ENCODE measurements at regions not wholly inside any gene's neighbourhood (a gene's known extent, or its start where the extent isn't known, plus 50 kb on each side); places are given as distances from the start of the nearest gene placed in this dataset.
"Not testable (repeated sequence)": the region's sequence is repeated elsewhere in the genome, so short reads cannot be mapped to it uniquely, and the experiment has no call there.

DNA sequence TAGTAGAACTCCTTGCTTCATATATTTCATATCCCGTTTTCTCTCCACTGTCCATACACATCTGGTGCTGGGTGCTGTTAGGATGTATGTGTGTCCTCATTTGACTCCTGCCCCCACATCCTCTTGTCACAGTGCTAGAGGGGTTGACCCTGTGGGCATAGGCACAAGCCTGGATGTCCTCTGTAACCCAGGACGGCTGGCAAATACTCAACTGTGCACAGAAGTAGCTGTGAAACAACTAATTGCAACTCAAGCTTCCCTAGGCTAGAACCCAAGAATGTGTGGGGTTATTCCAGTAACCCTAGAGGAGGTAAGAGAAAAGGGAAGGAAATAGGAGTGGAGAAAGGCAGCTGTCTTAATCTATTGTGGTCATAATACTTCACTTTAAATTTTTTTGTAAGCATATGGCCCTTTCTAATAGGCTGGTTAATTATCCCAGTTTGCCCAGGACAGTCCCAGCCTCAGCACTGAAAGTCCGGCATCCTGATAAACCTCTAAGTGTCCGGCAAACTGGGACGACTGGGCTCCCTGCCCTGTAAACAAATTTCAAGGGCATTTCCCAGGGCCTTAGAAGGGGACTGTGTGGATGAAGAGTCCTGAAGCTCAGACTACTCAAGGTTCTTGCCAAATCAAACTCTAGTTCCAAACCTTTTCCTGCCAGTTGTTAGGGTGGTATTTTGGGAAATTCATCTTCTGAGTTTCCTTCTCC, 283.2 kb upstream of the CELF2 start:
- DNase-seq: no peak

DNA sequence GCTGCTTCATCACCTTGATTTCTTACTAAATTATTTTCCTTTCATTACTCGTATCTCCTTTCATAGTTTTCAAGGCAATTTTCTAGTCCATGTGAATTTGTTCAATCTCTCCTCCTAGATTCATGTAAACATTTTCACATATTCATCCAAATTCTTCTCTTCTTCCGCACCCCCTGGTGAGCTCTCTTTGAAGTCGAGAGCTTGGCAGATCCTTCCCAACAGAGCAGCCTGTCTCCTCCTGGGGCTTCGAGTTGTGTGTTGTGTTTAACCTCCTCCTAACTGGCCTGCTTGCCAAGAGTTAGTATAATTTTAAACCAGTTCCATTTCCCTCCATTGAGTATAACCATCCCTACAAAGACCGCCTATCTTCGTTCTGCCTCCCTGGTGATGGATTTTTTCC, 272.4 kb upstream of the CELF2 start:
- DNase-seq: no peak

DNA sequence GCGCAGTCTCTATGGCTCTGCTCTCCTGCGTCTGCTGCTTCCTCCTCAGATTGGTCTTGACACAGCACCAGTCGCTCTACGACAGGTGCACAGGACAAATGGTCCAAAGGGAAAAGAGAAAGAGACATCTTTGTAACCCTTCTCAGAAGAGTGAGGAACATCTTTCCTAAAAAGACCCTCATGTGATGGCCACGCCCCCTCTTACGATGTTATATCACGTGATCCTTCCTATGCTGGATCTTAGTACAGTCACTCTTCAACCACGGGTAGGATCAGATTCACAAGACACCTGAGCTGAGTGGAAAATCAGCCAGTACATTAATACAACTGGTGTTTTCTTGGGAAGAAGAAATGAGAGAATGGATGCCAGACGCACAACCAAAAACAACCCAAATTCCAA, 262.2 kb upstream of the CELF2 start:
- DNase-seq: no peak

DNA sequence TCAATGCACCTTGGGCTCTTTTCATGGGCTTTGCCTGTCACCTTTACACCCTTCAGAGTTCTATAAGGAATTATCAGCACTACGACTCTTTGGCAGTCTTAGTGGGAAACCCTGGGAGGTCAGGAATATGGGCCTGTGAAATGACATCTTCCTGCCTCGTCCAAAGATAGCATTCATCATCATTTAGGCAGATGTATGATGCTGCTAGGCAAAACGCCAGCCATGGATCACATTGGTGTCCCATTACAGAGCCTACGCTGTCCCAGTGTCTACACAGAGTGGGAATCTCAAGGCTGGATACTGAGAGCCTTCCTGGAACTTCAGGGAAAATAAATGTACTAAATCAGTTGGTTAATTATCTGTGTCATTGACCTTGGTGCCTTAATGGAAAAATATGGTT, 259.4 kb upstream of the CELF2 start:
- no peak for DNase-seq

DNA sequence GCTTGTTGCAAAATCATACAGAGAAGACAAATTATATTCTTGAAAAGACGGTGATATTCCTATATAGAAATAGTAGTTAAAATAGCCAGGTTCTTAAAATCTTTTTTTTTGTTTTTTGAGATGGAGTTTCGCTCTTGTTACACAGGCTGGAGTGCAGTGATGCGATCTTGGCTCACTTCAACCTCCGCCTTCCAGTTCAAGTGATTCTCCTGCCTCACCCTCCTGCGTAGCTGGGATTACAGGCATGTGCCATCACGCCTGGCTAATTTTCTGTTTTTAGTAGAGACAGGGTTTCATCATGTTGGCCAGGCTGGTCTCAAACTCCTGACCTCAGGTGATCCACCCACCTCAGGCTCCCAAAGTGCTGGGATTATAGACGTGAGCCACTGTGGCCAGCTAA, 257.9 kb upstream of the CELF2 start:
- DNase-seq: not testable (repeated sequence)

DNA sequence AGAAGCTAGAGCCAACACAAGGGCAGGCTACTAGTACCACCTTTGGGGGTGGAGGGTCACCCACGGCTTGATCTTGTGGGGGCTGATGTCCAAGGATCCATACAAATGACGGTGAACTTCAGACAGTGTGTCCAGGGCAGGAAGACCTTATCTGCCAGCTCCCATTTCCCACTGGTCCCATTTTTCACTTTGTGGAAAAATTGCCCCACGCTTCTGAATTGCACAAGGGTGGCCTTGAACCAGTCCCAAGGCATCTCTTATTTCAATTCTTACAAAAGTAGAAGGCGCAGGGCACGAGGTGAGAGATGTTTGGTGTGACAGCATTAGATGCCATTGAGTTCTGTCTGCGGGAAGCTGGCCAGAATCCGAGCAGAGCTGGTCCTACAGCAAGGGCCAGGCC, 252.7 kb upstream of the CELF2 start:
- DNase-seq: no peak

DNA sequence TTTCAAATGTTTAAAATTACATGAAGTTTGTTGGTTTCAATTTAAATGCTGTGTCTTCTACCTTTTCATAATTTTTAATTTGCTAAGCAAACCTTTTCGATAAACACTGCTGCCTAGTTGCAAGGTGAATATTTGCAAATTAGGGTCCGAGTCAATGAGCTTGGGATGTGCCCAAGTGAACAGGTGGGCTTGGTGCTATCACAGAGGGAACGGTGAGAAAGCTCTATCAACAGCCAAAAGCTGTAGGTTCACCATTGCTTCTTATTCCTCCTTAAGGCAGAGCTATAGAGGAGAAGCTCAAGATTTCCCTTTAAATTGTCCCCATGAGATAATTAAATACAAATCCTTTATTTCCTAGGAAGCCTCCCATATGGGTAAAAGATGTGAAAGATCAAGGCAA, 245.3 kb upstream of the CELF2 start:
- no peak for DNase-seq

DNA sequence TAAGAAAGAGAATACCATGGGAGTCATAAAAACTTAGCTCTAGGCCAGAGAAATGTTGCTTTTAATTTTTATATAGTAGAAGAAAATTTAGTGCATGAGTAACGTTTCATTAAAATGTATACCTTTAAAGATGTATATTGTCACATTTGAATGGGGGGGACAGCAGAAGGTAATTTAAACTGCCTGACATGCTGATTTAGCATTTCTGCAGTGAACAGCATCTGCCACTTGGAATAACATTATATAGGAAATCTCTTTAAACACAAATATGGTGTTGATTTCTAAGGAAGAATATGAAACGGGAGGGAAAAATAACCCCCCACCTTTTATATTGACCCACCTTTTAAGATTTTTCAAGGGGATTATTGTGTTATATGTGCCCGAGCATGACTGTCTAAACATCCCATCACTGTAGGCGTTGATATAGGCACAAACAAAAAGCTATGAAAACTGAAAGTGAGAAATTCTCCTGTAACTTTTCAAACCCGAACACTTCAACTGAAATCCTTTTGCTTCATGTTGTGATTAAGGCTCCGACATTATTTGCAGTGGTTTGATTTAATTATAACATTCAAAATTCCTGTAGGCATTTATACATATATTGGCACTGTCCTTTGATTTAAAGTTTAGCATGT, 244.7 kb upstream of the CELF2 start:
- no peak for DNase-seq

DNA sequence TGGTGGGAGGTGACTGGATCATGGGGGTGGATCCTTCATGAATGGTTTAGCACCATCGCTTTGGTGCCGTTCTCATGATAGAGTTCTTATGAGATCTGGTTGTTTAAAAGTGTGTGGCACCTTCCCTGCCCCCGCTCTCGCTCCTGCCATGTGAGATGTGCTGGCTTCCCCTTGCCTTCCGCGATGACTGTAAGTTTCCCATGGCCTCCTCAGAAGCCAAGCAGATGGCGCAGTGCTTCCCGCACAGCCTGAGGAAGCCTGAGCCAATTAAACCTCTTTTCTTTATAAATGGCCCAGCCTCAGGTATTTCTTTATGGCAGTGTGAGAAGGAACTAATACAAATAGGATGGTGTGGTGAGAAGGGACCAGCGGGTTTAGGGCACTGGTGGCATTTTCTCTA, 243.3 kb upstream of the CELF2 start:
- no peak for DNase-seq

DNA sequence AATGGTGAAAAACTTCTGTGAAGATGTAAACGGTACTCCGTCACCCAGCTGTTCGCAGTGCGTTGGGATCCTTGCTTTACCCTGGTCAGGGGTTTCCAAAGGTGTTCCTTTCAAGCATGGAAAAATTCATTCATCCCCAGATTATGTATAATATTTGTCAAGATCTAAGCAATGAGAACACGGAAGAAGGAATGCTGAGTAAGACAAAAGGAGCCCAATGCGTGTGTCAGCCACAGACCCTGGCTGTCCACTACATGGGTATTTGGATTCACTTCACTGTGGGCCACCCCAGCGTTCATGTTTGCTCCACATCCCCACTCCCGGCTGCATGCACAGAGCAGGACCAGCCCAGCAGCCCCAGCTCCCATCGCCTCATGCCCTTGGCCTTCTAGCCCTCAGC, 241.3 kb upstream of the CELF2 start:
- no peak for DNase-seq

DNA sequence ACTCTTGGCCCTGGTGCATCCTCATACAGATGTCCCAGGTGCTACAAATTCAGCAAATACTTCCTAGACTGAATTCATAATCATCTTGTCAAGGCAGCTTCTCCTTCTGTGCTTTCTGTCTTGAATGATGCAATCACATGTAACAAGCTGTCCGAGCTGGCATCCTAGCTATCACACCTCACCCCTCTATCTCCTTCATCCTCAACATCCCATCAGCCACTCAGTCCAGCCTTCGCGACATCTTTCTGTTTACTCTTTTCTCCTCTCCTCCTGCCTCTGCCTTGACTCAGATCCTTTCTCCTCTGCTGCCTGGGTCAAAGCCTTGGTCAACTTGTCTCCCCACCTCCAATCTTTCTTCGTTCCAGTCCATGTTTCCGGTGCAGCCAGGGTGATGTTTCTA, 240.4 kb upstream of the CELF2 start:
- no peak for DNase-seq

DNA sequence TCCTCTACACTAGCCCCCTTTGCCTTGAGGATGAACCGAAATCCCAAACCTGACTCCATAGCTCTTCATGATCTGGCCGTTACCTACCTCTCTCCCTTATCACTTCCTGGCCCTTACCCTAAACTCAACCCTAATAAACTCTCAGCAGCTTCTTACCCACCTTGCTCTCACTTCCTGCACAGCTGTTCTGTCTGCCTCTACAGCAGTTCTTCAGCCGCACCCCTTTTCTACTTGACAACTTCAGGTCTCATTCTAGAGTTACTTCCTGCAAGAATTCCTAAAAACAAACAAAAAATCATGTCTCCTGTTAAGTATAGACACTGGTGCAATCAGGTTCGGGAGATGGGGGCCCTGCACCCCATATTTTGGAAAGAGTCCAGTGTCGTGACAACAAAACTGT, 239.9 kb upstream of the CELF2 start:
- DNase-seq: no peak

DNA sequence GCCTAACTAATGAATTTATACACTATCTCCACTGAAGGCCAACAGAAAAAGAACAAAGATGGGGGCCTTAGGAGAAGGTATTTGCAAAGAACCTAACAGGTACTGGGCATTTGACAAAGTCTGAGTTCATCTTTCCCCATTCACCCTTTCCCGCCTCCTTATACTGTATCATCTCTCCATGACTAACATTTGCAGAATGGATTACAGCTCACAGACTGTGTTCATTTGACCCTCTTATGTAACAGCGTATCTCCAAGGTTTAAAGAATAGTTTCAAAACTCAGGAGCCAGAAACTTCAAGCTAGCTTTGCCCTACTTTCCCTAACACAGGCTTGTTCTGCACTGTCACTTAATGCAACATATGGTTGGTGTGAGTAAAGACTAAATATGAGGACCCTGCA, 238.7 kb upstream of the CELF2 start:
- DNase-seq: no peak

DNA sequence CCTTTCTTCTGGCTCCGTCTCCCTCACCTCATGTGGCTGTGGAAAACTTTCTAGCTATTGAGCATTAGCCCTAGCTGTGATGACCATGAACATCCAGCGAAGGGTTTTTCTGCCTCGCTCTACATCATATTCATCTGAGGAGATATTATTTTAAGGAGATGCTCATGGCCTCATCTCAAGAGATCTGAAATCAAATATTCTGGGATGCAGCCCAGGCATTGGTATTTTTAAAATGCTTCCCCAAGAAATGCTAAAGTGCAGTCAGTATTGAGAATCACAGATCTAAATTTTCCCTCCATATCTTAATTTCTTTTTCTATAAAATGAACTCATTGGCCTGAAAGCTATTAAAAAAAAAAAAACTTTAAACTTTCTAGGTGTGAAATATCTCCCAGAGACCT, 238.2 kb upstream of the CELF2 start:
- DNase-seq: no peak

DNA sequence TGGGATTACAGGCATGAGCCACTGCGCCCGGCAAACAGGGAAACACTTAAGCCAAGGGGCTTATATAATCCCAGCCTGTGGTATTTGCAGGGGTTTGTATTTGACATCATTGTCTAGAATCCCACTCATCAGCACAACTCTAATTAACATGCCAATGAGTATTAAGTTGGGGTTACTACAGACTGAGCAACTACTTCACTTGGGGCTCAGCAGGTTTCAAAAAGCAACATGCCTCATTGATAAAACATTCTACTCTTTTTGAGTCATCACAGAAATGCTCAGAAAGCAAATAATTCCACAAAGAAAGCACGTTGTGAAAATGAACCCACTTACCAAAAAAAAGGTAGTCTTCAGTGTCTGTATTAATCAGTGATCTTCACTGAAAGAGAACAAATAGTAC, 236.9 kb upstream of the CELF2 start:
- DNase-seq: no peak

DNA sequence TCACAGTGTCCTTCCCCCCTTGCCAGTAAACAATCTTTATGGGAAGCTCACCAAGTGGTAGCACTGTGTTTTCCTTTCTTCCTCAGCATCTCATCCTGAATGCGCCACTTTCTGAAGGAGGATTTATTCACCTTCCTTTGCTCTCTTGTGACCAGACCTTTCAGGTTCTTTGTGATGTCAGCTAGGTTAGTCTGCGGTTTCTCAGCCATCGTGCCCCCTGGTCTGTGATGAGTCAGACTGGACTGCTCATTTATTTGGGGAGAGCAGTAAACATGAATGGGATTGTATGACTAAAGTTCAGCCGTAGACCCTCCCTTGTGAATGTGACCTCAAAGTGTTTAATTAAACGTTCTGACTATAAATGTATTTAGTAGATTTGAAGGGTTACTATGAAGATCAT, 235.1 kb upstream of the CELF2 start:
- DNase-seq: no peak

DNA sequence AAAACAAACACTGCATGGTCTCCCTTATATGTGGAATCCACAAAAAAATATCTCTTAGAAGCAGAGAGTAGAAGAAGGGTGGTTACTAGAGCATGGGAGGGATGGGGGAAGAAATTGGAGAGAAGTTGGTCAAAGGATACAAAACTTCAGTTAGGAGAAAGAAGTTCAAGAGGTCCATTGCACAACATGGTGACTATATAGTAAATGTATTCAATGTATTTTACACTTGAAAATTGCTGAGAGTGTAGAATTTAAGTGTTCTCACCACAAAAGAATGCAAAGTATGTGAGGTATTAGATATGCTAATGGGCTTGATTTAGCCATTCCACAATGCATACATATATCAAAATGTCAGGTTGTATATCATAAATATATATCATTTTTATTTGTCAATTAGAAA, 232.0 kb upstream of the CELF2 start:
- DNase-seq: no peak

DNA sequence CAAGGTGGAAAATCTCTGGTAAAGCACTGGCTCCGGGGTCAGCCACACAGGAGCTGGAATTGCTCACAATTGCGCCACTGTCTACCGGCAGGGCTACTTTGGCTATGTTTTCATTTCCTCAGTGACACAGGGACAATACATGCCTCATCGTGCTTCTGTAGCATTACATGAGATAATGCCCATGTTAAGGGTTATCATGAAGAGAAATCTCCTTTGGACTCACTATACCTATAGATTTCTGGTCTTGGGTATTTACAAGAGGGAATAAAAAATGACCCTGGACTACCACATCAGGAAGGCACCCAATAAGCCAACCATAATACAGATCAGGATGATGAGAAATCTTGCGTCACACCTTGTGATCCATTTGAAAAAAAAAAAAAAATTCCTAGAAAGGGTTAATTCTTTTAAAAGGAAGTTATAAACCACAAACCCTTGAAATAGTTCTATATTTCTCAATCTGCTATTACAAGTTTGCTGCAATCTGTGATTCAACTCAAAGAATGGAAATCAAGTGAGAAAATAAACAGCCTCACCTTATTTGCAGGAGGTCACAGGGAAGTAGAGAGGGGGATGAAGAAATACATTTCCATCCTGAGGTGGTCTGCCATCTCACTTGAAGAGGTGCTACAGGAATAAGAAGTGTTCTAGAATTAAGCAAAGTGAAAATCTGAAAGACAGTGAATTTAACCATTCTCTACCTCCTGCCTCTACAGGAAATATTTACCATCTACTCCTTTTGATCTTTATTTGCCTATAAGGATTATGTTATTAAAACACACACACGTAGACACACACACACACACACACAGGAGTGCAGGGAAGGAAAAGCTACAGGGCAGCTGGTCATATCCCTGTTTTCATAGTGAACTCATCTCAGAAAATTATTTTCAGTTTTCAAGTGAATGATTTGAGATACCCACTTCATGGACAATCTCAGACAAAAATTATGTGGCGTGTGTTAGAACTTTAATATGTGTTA, 231.3 kb upstream of the CELF2 start:
- DNase-seq: no peak

DNA sequence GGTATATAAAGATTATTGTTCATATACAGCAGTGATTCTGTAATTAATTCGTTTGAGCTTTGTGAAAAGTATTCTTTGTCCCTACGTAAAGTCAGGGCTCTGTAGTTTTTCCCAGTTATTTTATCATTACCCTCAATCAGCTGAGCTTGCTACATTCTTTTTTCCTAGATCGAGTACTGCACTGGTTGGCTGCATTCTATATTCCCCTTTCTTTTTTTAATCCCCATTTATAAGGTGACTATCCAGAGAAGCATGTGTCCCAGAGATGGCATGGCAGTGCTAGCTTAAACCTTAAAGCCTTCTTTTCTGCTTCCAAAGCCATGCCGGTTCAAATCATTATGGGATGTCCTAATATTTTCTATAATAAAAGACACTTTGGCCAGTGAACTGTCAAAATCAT, 230.1 kb upstream of the CELF2 start:
- DNase-seq: no peak

DNA sequence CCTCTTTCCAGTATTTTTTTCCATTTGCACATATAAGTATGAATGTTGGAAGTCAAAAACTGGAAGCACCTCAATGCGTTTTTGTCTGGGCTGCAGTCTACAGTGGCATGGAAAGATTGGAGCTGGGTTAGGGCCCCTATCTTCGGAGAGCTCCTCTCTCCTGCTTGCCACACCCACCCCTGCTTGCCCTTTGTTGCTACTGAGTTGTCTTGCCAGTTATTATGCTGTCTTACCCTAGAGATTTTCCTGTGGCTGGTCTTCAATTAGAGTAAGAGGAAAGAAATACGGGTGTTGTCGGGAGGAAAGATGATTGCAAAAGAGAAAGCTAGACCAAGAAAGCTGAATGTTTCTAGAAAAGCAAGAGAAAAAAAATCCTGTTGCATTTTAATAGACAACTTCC, 228.9 kb upstream of the CELF2 start:
- DNase-seq: no peak

DNA sequence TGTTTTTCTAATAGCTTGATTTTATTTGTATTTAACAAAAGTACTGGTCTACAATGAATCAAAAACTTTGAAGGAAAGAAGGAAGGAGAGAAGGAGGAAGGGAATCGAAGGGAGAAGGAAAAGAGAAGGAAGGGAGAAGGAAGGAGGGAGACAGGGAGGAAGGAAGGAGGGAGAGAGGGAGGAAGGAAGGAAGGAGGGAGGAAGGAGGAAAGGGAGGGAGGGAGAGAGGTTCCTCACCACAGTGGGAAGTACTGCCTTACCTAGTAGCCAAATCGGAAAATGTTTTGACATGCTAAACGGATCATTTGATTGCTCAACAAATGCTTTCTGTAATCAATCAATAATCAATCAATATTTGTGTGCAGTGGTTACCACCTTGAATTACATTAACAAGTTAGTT, 225.8 kb upstream of the CELF2 start:
- DNase-seq: no peak

DNA sequence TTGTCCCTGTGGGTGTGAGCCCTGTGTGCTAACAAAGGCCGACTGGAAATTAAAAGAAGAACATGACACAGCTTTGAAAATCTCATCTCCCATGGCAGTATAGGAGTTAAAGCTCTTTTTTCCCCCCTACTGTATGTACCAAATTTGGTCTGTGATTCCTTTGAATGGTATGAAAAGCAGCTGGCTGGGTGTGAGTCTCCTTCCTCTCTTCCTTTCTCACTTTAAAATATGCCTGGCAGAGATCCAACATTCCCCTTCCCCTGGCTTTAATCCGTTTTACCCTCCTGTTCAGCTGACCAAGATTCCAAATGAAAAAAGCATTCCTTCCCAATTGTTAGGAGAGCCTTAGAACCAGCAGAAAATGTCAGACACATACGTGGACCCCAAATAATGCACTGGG, 225.0 kb upstream of the CELF2 start:
- DNase-seq: no peak

DNA sequence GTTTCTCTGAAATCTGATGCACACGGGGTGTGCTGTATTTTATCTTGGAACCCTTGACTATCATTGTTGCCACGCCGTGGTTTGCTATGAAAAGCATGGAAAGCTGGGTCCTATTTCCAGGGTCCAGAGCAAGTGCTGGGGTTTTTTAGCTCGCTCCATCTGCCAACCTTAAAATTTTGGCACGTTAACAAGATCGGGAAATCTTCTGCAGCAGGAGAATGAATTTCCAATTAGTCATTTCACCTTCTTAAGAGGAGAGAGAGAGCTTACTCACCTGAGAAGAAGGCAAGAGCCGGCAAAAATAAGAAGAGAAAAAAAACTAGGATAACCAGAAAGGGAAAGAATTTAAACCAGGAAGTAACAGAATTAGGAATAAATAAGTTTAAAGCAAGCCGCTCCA, 223.6 kb upstream of the CELF2 start:
- DNase-seq: no peak

DNA sequence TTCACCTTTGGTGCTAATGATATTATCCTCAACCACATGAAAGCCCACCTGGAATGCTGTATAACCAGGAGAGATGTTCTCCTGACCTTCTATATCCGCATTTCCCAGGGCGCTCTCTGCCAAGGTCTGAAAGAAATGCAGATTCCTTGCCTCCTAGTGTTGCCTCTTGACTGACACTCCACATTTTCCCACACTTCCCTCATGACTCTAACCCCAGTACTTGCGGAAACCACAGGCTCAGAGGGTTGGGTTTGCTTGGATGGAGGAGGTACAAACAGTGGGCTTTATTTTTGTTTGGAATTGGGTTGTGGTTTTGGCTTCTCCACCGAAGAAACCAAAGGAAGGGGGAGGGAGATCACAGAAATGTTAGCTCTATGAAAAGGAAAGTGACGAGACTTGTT, 222.9 kb upstream of the CELF2 start:
- DNase-seq: no peak

All from NCI-H2171 treated with DMSO at 0.1 percent for 48 hours (cell line).